ES-I3 (cell line): ENCODE measurements at regions not wholly inside any gene's neighbourhood (a gene's known extent, or its start where the extent isn't known, plus 50 kb on each side); places are given as distances from the start of the nearest gene placed in this dataset.

Experiments used
- H3K36me3 ChIP-seq: 2 replicates; pipeline ENCODE4 v1.6.1; 2013; ENCODE audit warnings: mild to moderate bottlenecking, low read length, control low read depth, moderate library complexity; ENCODE audit not compliant: insufficient read depth
- H3K4me1 ChIP-seq: 2 replicates; pipeline ENCODE4 v1.6.1; 2013; ENCODE audit warnings: mild to moderate bottlenecking, control low read depth, low read length; ENCODE audit not compliant: insufficient read depth
- H3K9ac ChIP-seq: 2 replicates; pipeline ENCODE4 v1.6.1; 2013; ENCODE audit warnings: low read depth, mild to moderate bottlenecking, low read length, moderate library complexity
- H3K9me3 ChIP-seq: 2 replicates; pipeline ENCODE4 v1.6.1; 2013; ENCODE audit warnings: mild to moderate bottlenecking, low read length, moderate library complexity; ENCODE audit not compliant: control insufficient read depth, insufficient read depth

- H3K36me3 ChIP-seq: no peaks in the 10 kb centered on the region
- no peak overlapping the region for H3K9ac ChIP-seq
- no peaks in the 10 kb centered on the region for H3K4me1 ChIP-seq
Measured at GRCh38 chr2:7417845-7418742, 500.9 kb downstream of the RNF144A start.

GRCh38 chr2:7419186-7419585, 502.0 kb downstream of the RNF144A start:
- Histone ChIP-seq H3K9me3 (no peaks in the 10 kb centered on the region), H3K4me1 (no peaks in the 10 kb centered on the region), H3K9ac (no peak overlapping the region), H3K36me3 (no peaks in the 10 kb centered on the region)

More at GRCh38 chr2:7417845-7418742, 500.9 kb downstream of the RNF144A start:
- no peaks in the 10 kb centered on the region for H3K9me3 ChIP-seq

GRCh38 chr2:7419814-7420311, 502.7 kb downstream of the RNF144A start:
- H3K36me3 ChIP-seq: no peaks in the 10 kb centered on the region
- no peak overlapping the region for H3K9ac ChIP-seq
- no peaks in the 10 kb centered on the region for H3K9me3 ChIP-seq
- H3K4me1 ChIP-seq: no peaks in the 10 kb centered on the region

GRCh38 chr2:7420530-7420929, 503.3 kb downstream of the RNF144A start:
- Histone ChIP-seq H3K36me3 (no peaks in the 10 kb centered on the region), H3K4me1 (no peaks in the 10 kb centered on the region), H3K9me3 (no peaks in the 10 kb centered on the region), H3K9ac (no peak overlapping the region)

GRCh38 chr2:7424481-7424880, 507.3 kb downstream of the RNF144A start:
- no peaks in the 10 kb centered on the region for H3K9me3 ChIP-seq
- no peaks in the 10 kb centered on the region for H3K36me3 ChIP-seq
- H3K9ac ChIP-seq: no peak overlapping the region
- peaks cover 5% of the 10 kb centered on the region; the same call in 1 of the 2 replicates for H3K4me1 ChIP-seq

- H3K4me1 ChIP-seq: peaks cover 14% of the 10 kb centered on the region
- H3K36me3 ChIP-seq: no peaks in the 10 kb centered on the region
- H3K9me3 ChIP-seq: no peaks in the 10 kb centered on the region
- H3K9ac ChIP-seq: no peak overlapping the region
Measured at GRCh38 chr2:7427293-7428060, 510.3 kb downstream of the RNF144A start.

- Histone ChIP-seq H3K4me1 (peaks cover 14% of the 10 kb centered on the region), H3K9ac (no peak overlapping the region), H3K9me3 (no peaks in the 10 kb centered on the region), H3K36me3 (no peaks in the 10 kb centered on the region)
Measured at GRCh38 chr2:7428454-7429204, 511.4 kb downstream of the RNF144A start.

- Histone ChIP-seq H3K36me3 (no peaks in the 10 kb centered on the region), H3K9me3 (0 out of 2 replicates have a peak, but pooled peaks cover 4% of the 10 kb centered on the region), H3K9ac (no peak overlapping the region), H3K4me1 (peaks cover 14% of the 10 kb centered on the region)
Measured at GRCh38 chr2:7429733-7430132, 512.5 kb downstream of the RNF144A start.

- 0 out of 2 replicates have a peak, but pooled peaks cover 4% of the 10 kb centered on the region for H3K9me3 ChIP-seq
- H3K4me1 ChIP-seq: peaks cover 14% of the 10 kb centered on the region
- H3K36me3 ChIP-seq: no peaks in the 10 kb centered on the region
- peak overlapping the region; percentile 39 for H3K9ac ChIP-seq
Measured at GRCh38 chr2:7430421-7430868, 513.2 kb downstream of the RNF144A start.

- peak overlapping the region; percentile 39 for H3K9ac ChIP-seq
- no peaks in the 10 kb centered on the region; the same call in 1 of the 2 replicates for H3K36me3 ChIP-seq
- H3K4me1 ChIP-seq: peaks cover 14% of the 10 kb centered on the region
- 0 out of 2 replicates have a peak, but pooled peaks cover 4% of the 10 kb centered on the region for H3K9me3 ChIP-seq
Measured at GRCh38 chr2:7430869-7431641, 513.8 kb downstream of the RNF144A start.

GRCh38 chr2:7432436-7432835, 515.2 kb downstream of the RNF144A start:
- Histone ChIP-seq H3K9ac (no peak overlapping the region), H3K9me3 (0 out of 2 replicates have a peak, but pooled peaks cover 4% of the 10 kb centered on the region), H3K4me1 (peaks cover 14% of the 10 kb centered on the region), H3K36me3 (no peaks in the 10 kb centered on the region; the same call in 1 of the 2 replicates)

GRCh38 chr2:7436096-7436906, 519.1 kb downstream of the RNF144A start:
- Histone ChIP-seq H3K9ac (no peak overlapping the region), H3K4me1 (no peaks in the 10 kb centered on the region), H3K9me3 (peaks cover 4% of the 10 kb centered on the region; the same call in 1 of the 2 replicates), H3K36me3 (no peaks in the 10 kb centered on the region; the same call in 1 of the 2 replicates)
